CD4-positive, alpha-beta T cell (primary cell): ENCODE measurements at regions not wholly inside any gene's neighbourhood (a gene's known extent, or its start where the extent isn't known, plus 50 kb on each side); places are given as distances from the start of the nearest gene placed in this dataset.
"Not testable (repeated sequence)": the region's sequence is repeated elsewhere in the genome, so short reads cannot be mapped to it uniquely, and the experiment has no call there.

Experiments
- ATAC-seq: fragments of 200-7000 bp; cut with Tn5 transposase; one replicate; pipeline ENCODE4 v1.10.0; 2022; ENCODE audit warnings: mild to moderate bottlenecking; ENCODE audit not compliant: poor library complexity
- CTCF ChIA-PET: fragments of 350-600 bp; sonication (Branson Sonifier 250); formaldehyde crosslinking; loops from one replicate; lab custom pipeline; 2021; ENCODE audit warnings: antibody characterized with exemption, inconsistent platforms; lab: Charles Lee
- POLR2A ChIA-PET: fragments of 350-600 bp; sonication (Branson Sonifier 250); formaldehyde crosslinking; loops from one replicate; lab custom pipeline; 2021; ENCODE audit warnings: antibody characterized with exemption, inconsistent platforms; lab: Charles Lee
- DNase-seq, 14 experiments: peaks; one replicate each; pipeline ENCODE4 v3.0.0-alpha.2; 2013 to 2020; ENCODE audit warnings: mixed read lengths in 2 of 14
- H3K27ac ChIP-seq, 2 donors: one replicate each; pipeline versions ENCODE4 v1.5.1 to v1.7.0; 2013; ENCODE audit warnings: low read length in 2 of 2, low read depth in 1 of 2, mild to moderate bottlenecking in 1 of 2
- H3K27me3 ChIP-seq, 2 experiments: 1 replicate in 1 of 2; 2 replicates in 1 of 2; pipeline versions ENCODE4 v1.6.1 to v1.7.0; 2013; ENCODE audit warnings: low read length in 2 of 2, control low read depth in 1 of 2, mild to moderate bottlenecking in 1 of 2, moderate library complexity in 1 of 2; ENCODE audit not compliant: insufficient read depth in 2 of 2, control insufficient read depth in 1 of 2
- H3K36me3 ChIP-seq: one replicate; pipeline ENCODE4 v1.6.1; 2013; ENCODE audit warnings: low read length, control low read depth; ENCODE audit not compliant: insufficient read depth
- H3K4me1 ChIP-seq: one replicate; pipeline ENCODE4 v1.6.1; 2013; ENCODE audit warnings: low read length, control low read depth; ENCODE audit not compliant: insufficient read depth
- H3K4me3 ChIP-seq: one replicate; pipeline ENCODE4 v1.5.1; 2013; ENCODE audit warnings: mild to moderate bottlenecking, low read length, moderate library complexity
- H3K9me3 ChIP-seq, 2 experiments: 1 replicate in 1 of 2; 2 replicates in 1 of 2; pipeline versions ENCODE4 v1.6.1 to v1.7.0; 2013; ENCODE audit warnings: low read length in 2 of 2, mild to moderate bottlenecking in 2 of 2, control low read depth in 1 of 2, moderate library complexity in 1 of 2; ENCODE audit not compliant: control insufficient read depth in 1 of 2, insufficient read depth in 1 of 2
- H3K27ac Mint-ChIP-seq: one replicate; pipeline ENCODE4 v1.8.0; 2020; ENCODE audit warnings: mixed read lengths
- H3K27me3 Mint-ChIP-seq: one replicate; pipeline ENCODE4 v1.8.0; 2021; ENCODE audit warnings: mixed read lengths
- H3K36me3 Mint-ChIP-seq: one replicate; pipeline ENCODE4 v1.8.0; 2021; ENCODE audit warnings: low read depth, mixed read lengths
- H3K4me1 Mint-ChIP-seq: one replicate; pipeline ENCODE4 v1.8.0; 2021; ENCODE audit warnings: low read depth, mixed read lengths
- H3K4me3 Mint-ChIP-seq: one replicate; pipeline ENCODE4 v1.8.0; 2020; ENCODE audit warnings: mild to moderate bottlenecking, mixed read lengths
- H3K9me3 Mint-ChIP-seq: one replicate; pipeline ENCODE4 v1.8.0; 2020; ENCODE audit warnings: mixed read lengths
- CTCF ChIP-seq: fragments of 200-600 bp; IDR thresholded peaks from one replicate; pipeline ENCODE4 v1.8.0; 2022; ENCODE audit warnings: antibody characterized with exemption, mild to moderate bottlenecking
- intact Hi-C, 2 experiments: fragments of 100-400 bp; cut with DNase I in 1 of 2; cut with micrococcal nuclease in 1 of 2; formaldehyde crosslinking; loops; one replicate each; pipeline versions ENCODE4 v1.15.1 to v1.9.0; 2023 to 2025; cut with DNase I, micrococcal nuclease

- peaks cover 8% of the 10 kb centered on the region for H3K27me3 Mint-ChIP-seq
- H3K27ac ChIP-seq, result no peak overlapping the region
- H3K27me3 ChIP-seq, result no peaks in the 10 kb centered on the region
- DNase-seq (no peak), ATAC-seq (no peak)
- H3K27ac Mint-ChIP-seq, result no peak overlapping the region
- no peak overlapping the region for H3K4me3 ChIP-seq
- no peak for TF ChIP-seq CTCF
- H3K4me1 Mint-ChIP-seq, result no peaks in the 10 kb centered on the region
- ChIA-PET CTCF (no interaction called here), POLR2A (no interaction called here)
- intact Hi-C loops, result no loop called here
- H3K9me3 ChIP-seq, result peaks cover 2% of the 10 kb centered on the region in 2 experiments
- no peak overlapping the region for H3K4me3 Mint-ChIP-seq
- no peaks in the 10 kb centered on the region for H3K36me3 ChIP-seq
- H3K4me1 ChIP-seq, result no peaks in the 10 kb centered on the region
- H3K9me3 Mint-ChIP-seq, result peaks cover 8% of the 10 kb centered on the region
- H3K36me3 Mint-ChIP-seq, result no peaks in the 10 kb centered on the region
Measured at GRCh38 chr6:154638369-154638768, 94.8 kb upstream of the SCAF8 start.

DNA sequence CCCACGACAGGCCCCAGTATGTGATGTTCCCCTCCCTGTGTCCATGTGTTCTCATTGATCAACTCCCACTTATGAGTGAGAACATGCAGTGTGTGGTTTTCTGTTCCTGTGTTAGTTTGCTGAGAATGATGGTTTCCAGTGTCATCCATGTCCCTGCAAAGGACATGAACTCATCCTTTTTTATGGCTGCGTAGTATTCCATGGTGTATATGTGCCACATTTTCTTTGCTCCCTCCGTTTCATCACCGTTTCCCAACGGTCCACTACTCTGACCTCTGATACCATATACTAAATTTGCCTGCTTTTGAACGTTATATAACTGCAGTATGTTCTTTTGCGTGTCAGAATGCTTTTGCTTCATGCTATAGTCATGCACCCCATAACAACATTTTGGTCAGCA lies 94.0 kb upstream of the SCAF8 start:
- intact Hi-C loops, ATAC-seq, CTCF ChIA-PET, H3K4me3 Mint-ChIP-seq, H3K27me3 Mint-ChIP-seq, H3K36me3 Mint-ChIP-seq, H3K9me3 ChIP-seq, H3K9me3 Mint-ChIP-seq, H3K4me1 Mint-ChIP-seq, H3K4me1 ChIP-seq, H3K27me3 ChIP-seq, DNase-seq, H3K27ac Mint-ChIP-seq, H3K27ac ChIP-seq, H3K4me3 ChIP-seq, POLR2A ChIA-PET, H3K36me3 ChIP-seq: not testable (repeated sequence)

DNA sequence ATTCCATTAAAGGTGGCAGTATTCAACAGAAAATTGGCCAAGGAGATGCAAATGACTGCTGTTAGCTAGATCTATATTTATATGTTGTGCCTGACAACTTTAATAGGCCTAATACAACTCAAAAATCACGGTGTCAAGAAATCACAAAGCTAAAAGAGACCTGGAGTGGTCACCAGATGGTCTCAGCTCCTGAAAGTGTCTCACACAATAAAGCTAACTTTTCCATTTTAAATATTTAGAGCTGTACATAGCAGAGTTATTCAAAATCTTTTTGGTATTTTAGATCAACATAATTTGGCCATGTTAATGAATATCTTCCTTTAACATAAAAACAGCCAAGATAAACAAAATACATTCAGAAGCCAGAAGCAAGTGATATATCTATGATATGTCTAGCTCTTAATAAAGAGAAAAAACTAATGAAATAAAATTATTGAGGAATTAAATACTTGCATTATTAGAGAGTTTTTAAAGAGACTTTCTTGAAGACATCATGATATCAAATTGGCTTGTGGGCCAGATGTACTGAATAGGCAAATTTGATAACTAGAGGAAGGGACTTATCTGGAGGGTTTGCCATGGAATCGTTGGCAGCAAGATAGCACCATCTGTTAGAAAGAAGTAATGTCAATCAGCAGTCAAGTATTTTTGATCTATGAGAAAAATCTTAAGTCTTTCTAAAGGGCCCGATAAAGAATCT lies 84.9 kb upstream of the SCAF8 start:
- Mint-ChIP-seq H3K9me3 (no peaks in the 10 kb centered on the region), H3K27me3 (no peaks in the 10 kb centered on the region), H3K4me1 (no peaks in the 10 kb centered on the region), H3K36me3 (no peaks in the 10 kb centered on the region), H3K27ac (no peak overlapping the region), H3K4me3 (no peak overlapping the region)
- Histone ChIP-seq H3K9me3 (no peaks in the 10 kb centered on the region), H3K4me3 (no peak overlapping the region), H3K27me3 (no peaks in the 10 kb centered on the region), H3K36me3 (no peaks in the 10 kb centered on the region), H3K27ac (no peak overlapping the region), H3K4me1 (no peaks in the 10 kb centered on the region)
- ATAC-seq (no peak), DNase-seq (no peak)
- CTCF ChIA-PET, result no interaction called here
- intact Hi-C loops, result no loop called here
- no peak for TF ChIP-seq CTCF
- POLR2A ChIA-PET, result no interaction called here

GRCh38 chr6:154648888-154649205 lies 84.4 kb upstream of the SCAF8 start:
- POLR2A ChIA-PET, result no interaction called here
- Mint-ChIP-seq H3K36me3 (no peaks in the 10 kb centered on the region), H3K27ac (no peak overlapping the region), H3K27me3 (no peaks in the 10 kb centered on the region), H3K9me3 (no peaks in the 10 kb centered on the region), H3K4me3 (no peak overlapping the region), H3K4me1 (no peaks in the 10 kb centered on the region)
- CTCF ChIA-PET, result no interaction called here
- ATAC-seq (no peak), DNase-seq (no peak)
- H3K27ac ChIP-seq, result no peak overlapping the region
- no peaks in the 10 kb centered on the region for H3K9me3 ChIP-seq
- no peak for TF ChIP-seq CTCF
- no peaks in the 10 kb centered on the region for H3K27me3 ChIP-seq
- H3K4me3 ChIP-seq, result no peak overlapping the region
- no peaks in the 10 kb centered on the region for H3K36me3 ChIP-seq
- intact Hi-C loops, result no loop called here
- H3K4me1 ChIP-seq, result no peaks in the 10 kb centered on the region
